OCI-LY7 (cell line): ENCODE measurements at regions not wholly inside any gene's neighbourhood (a gene's known extent, or its start where the extent isn't known, plus 50 kb on each side); places are given as distances from the start of the nearest gene placed in this dataset.

Source experiments
- BruUV-seq: library from RNA; stranded (reverse); fragments of 400-500 nt; replicated peaks from 2 replicates; lab custom pipeline; 2021; lab: Mats Ljungman, UMichigan
- CTCF ChIA-PET: fragments of 300-600 bp; sonication (Branson Sonifier 250); formaldehyde crosslinking; loops from one replicate; lab custom pipeline; 2022; ENCODE audit warnings: antibody characterized with exemption; ENCODE audit not compliant: unreplicated experiment; lab: Charles Lee
- POLR2A ChIA-PET: fragments of 300-600 bp; sonication (Branson Sonifier 250); formaldehyde crosslinking; loops from one replicate; lab custom pipeline; 2022; ENCODE audit warnings: antibody characterized with exemption; lab: Charles Lee
- DNase-seq: peaks from one replicate; pipeline ENCODE4 v3.0.0-alpha.2; 2015; ENCODE audit warnings: low spot score
- H2AFZ ChIP-seq: fragments of 200-600 bp; sonication (generic), shearing (Covaris generic); 2 replicates; pipeline ENCODE4 v1.6.1; 2014; ENCODE audit warnings: mild to moderate bottlenecking, antibody characterized with exemption, low read length, moderate library complexity
- H3K27ac ChIP-seq: fragments of 200-600 bp; sonication (generic); 2 replicates; pipeline ENCODE4 v1.5.1; 2014; ENCODE audit warnings: mixed run types, low read depth, mild to moderate bottlenecking, moderate library complexity, low read length, inconsistent platforms; ENCODE audit not compliant: poor library complexity, severe bottlenecking
- H3K36me3 ChIP-seq: fragments of 200-600 bp; sonication (generic); 2 replicates; pipeline ENCODE4 v1.6.1; 2014; ENCODE audit warnings: mild to moderate bottlenecking, antibody characterized with exemption, low read length, moderate library complexity, mixed read lengths; ENCODE audit not compliant: insufficient read depth
- H3K4me1 ChIP-seq: fragments of 200-600 bp; sonication (generic); 2 replicates; pipeline ENCODE4 v1.5.1; 2014; ENCODE audit warnings: mild to moderate bottlenecking, low read length; ENCODE audit not compliant: insufficient read depth, poor library complexity, severe bottlenecking
- H3K4me2 ChIP-seq: fragments of 200-600 bp; sonication (generic); 2 replicates; pipeline ENCODE4 v1.6.1; 2014; ENCODE audit warnings: mild to moderate bottlenecking, low read length
- H3K4me3 ChIP-seq: fragments of 200-600 bp; sonication (generic); 2 replicates; pipeline ENCODE4 v1.5.1; 2014; ENCODE audit warnings: mild to moderate bottlenecking, low read depth, low read length; ENCODE audit not compliant: poor library complexity, severe bottlenecking
- H3K79me2 ChIP-seq: fragments of 200-600 bp; sonication (generic); 2 replicates; pipeline ENCODE4 v1.6.1; 2016; ENCODE audit warnings: low read depth, mild to moderate bottlenecking, low read length, moderate library complexity, mixed read lengths; ENCODE audit not compliant: insufficient read depth
- H3K9me2 ChIP-seq: fragments of 200-600 bp; sonication (generic); 2 replicates; pipeline ENCODE4 v1.6.1; 2016; ENCODE audit warnings: mild to moderate bottlenecking, low read length, mixed read lengths; ENCODE audit not compliant: insufficient read depth
- H3K9me3 ChIP-seq: fragments of 200-600 bp; sonication (generic); 2 replicates; pipeline ENCODE4 v1.6.1; 2014; ENCODE audit warnings: mild to moderate bottlenecking, mixed run types, low read length, mixed read lengths
- H4K20me1 ChIP-seq: fragments of 200-600 bp; sonication (generic); 2 replicates; pipeline ENCODE4 v1.6.1; 2014; ENCODE audit warnings: mild to moderate bottlenecking, antibody characterized with exemption, low read length, moderate library complexity, mixed read lengths; ENCODE audit not compliant: insufficient read depth
- CTCF ChIP-seq: fragments of 200-600 bp; sonication (generic); conservative IDR thresholded peaks from 2 replicates; pipeline ENCODE4 v1.5.1; 2014; ENCODE audit warnings: mild to moderate bottlenecking, antibody characterized with exemption, low read length, moderate library complexity, mixed read lengths
- EZH2phosphoT487 ChIP-seq: fragments of 200-600 bp; sonication (generic); IDR thresholded peaks from 2 replicates; pipeline ENCODE4 v1.6.1; 2018; ENCODE audit warnings: low read depth, borderline replicate concordance, mild to moderate bottlenecking, mixed run types, antibody characterized with exemption, low read length, moderate library complexity, mixed read lengths
- intact Hi-C: fragments of 100-400 bp; cut with micrococcal nuclease; formaldehyde crosslinking; loops from one replicate; pipeline ENCODE4 v1.10.0; 2022; ENCODE audit not compliant: unreplicated experiment

DNA sequence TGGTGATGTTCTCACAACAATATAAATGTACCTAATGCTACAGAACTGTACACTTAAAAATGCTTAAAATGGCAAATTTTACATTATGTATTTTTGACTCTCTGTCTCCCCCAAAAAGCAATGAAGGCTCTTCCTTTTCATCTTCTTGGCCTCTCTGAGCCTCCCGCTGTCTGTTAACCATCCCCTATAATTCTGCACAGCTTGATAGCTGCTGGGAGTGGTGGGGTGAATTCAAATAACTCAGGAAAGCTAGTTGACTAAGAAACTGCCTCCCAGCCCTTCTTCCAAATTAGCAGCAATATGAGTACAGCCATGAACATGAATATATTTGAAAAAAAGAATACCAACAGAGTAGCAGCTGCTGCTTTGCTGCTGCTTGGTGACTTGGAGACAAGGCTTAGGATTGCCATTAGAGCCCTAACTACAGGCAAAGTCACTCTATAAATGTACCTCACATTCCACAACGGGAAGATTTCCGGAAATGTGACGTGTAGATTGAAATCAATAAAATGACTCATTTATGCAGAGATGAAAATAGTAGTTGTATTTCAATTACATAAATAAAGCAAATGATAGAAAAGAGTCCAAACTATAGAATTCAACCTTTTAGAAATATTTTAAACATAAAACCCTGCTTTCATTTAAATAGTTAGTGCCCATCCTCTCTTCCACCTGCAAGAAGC is 200.1 kb upstream of the HEY2 start:
- Histone ChIP-seq H3K27ac (no peak overlapping the region), H3K36me3 (no peaks in the 10 kb centered on the region), H4K20me1 (no peaks in the 10 kb centered on the region), H3K79me2 (no peaks in the 10 kb centered on the region), H2AFZ (no peak overlapping the region), H3K4me3 (no peak overlapping the region), H3K4me2 (no peak overlapping the region), H3K9me2 (no peaks in the 10 kb centered on the region), H3K4me1 (no peaks in the 10 kb centered on the region), H3K9me3 (no peaks in the 10 kb centered on the region)
- intact Hi-C loops, result no loop called here
- TF ChIP-seq EZH2phosphoT487 (no peak), CTCF (no peak)
- DNase-seq, result no peak
- ChIA-PET POLR2A (interaction anchor here (2.7 kb wide), 1 partner anchor 8 kb away, joined by 14 read pairs; no protein-coding TSS in a partner anchor), CTCF (no interaction called here)
- BruUV-seq, result no TSS peak

DNA sequence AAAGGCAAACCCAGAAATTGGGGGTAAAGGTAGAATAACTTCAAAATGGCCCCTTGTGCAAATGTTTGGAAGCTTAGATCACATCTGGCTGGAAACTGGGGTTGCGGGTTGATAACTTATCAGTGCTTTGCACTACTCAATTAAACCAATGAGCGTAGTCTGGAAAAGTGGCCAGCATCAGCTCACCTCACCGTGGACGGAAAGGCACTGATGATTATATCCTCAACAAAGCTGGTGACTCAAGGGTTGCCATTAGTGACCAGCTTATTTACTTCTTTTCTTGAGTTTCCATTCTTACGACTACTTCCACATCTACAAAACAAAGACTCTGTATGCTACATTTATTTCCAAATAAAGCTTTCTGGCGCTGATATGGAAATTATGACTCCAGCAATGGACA is 198.5 kb upstream of the HEY2 start:
- no peak overlapping the region for H3K4me3 ChIP-seq
- no peaks in the 10 kb centered on the region for H3K4me1 ChIP-seq
- H3K4me2 ChIP-seq, result no peak overlapping the region
- H3K9me2 ChIP-seq, result no peaks in the 10 kb centered on the region
- no peak overlapping the region for H2AFZ ChIP-seq
- ChIA-PET CTCF (no interaction called here), POLR2A (interaction anchor here (0.6 to 1.4 kb wide), 5 partner anchors 9 to 444 kb away, joined by 3 to 6 read pairs (median 4); no protein-coding TSS in a partner anchor)
- DNase-seq, result no peak
- H3K79me2 ChIP-seq, result no peaks in the 10 kb centered on the region
- BruUV-seq, result no TSS peak
- no peaks in the 10 kb centered on the region for H3K9me3 ChIP-seq
- no peak overlapping the region for H3K27ac ChIP-seq
- TF ChIP-seq CTCF (no peak), EZH2phosphoT487 (no peak)
- no peaks in the 10 kb centered on the region for H4K20me1 ChIP-seq
- intact Hi-C loops, result no loop called here
- H3K36me3 ChIP-seq, result no peaks in the 10 kb centered on the region

DNA sequence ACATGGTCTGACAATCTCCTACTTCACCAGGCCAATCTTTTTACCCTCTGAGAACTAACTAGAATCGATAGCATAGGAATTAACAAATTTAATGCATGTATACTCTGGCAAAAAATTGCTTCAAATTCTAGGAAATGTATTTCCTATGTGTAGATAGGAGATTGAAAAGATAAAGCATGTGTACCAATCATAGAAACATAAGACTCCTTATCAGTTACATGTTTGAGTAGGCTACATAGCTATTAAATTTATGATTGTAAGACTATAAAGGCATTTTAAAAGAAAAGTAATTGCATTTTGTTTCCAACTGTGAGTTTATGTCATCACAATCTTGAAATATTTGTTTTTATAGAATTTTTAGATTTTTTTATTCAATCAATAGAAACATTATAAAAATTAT is 196.6 kb upstream of the HEY2 start:
- Histone ChIP-seq H3K36me3 (no peaks in the 10 kb centered on the region), H3K27ac (no peak overlapping the region), H3K9me3 (no peaks in the 10 kb centered on the region), H3K4me1 (no peaks in the 10 kb centered on the region), H3K79me2 (no peaks in the 10 kb centered on the region), H2AFZ (no peak overlapping the region), H3K9me2 (no peaks in the 10 kb centered on the region), H4K20me1 (no peaks in the 10 kb centered on the region), H3K4me3 (no peak overlapping the region), H3K4me2 (no peak overlapping the region)
- intact Hi-C loops, result no loop called here
- POLR2A ChIA-PET, result interaction anchor here (1.0 to 1.1 kb wide), 2 partner anchors 18 to 210 kb away, joined by 3 read pairs; no protein-coding TSS in a partner anchor
- TF ChIP-seq EZH2phosphoT487 (no peak), CTCF (no peak)
- DNase-seq, result no peak
- CTCF ChIA-PET, result no interaction called here
- no TSS peak for BruUV-seq
